ENCODE measurements at regions not wholly inside any gene's neighbourhood (a gene's known extent, or its start where the extent isn't known, plus 50 kb on each side); places are given as distances from the start of the nearest gene placed in this dataset.
"Not testable (repeated sequence)": the region's sequence is repeated elsewhere in the genome, so short reads cannot be mapped to it uniquely, and the experiment has no call there.

- no peak for DNase-seq (ENCODE audit: low spot score)
These were observed 59.2 kb downstream of the EMX2 start for GRCh38 chr10:117601716-117602115.

GRCh38 chr10:117603081-117603480, 60.5 kb downstream of the EMX2 start:
- DNase-seq (ENCODE audit: low spot score): no peak

GRCh38 chr10:117603726-117604125, 61.2 kb downstream of the EMX2 start:
- DNase-seq (ENCODE audit: low spot score): no peak

- DNase-seq (ENCODE audit: low spot score): peak; percentile 16
These were observed 66.7 kb downstream of the EMX2 start for GRCh38 chr10:117609095-117609795.

- DNase-seq (ENCODE audit: low spot score): no peak
These were observed 67.2 kb downstream of the EMX2 start for GRCh38 chr10:117609796-117610170.

- no peak for DNase-seq (ENCODE audit: low spot score)
These were observed 67.8 kb downstream of the EMX2 start for GRCh38 chr10:117610321-117610720.

- DNase-seq (ENCODE audit: low spot score): no peak
These were observed 69.6 kb downstream of the EMX2 start for GRCh38 chr10:117612113-117612512.

- DNase-seq (ENCODE audit: low spot score): no peak
These were observed 73.1 kb downstream of the EMX2 start for GRCh38 chr10:117615649-117616048.

GRCh38 chr10:117616179-117616578, 73.6 kb downstream of the EMX2 start:
- DNase-seq (ENCODE audit: low spot score): no peak

- DNase-seq (ENCODE audit: low spot score): no peak
These were observed 74.5 kb downstream of the EMX2 start for GRCh38 chr10:117617086-117617485.

- no peak for DNase-seq (ENCODE audit: low spot score)
These were observed 75.1 kb downstream of the EMX2 start for GRCh38 chr10:117617659-117618058.

- no peak for DNase-seq (ENCODE audit: low spot score)
These were observed 76.7 kb downstream of the EMX2 start for GRCh38 chr10:117619223-117619622.

GRCh38 chr10:117619707-117620405, 77.3 kb downstream of the EMX2 start:
- DNase-seq (ENCODE audit: low spot score): no peak

GRCh38 chr10:117621196-117621595, 78.7 kb downstream of the EMX2 start:
- no peak for DNase-seq (ENCODE audit: low spot score)

GRCh38 chr10:117621795-117622420, 79.4 kb downstream of the EMX2 start:
- DNase-seq (ENCODE audit: low spot score): no peak

- no peak for DNase-seq (ENCODE audit: low spot score)
These were observed 80.1 kb downstream of the EMX2 start for GRCh38 chr10:117622471-117623184.

- no peak for DNase-seq (ENCODE audit: low spot score)
These were observed 83.7 kb downstream of the EMX2 start for GRCh38 chr10:117626228-117626627.

- no peak for DNase-seq (ENCODE audit: low spot score)
These were observed 85.0 kb downstream of the EMX2 start for GRCh38 chr10:117627561-117627960.

GRCh38 chr10:117629717-117630116, 87.2 kb downstream of the EMX2 start:
- not testable (repeated sequence) for DNase-seq (ENCODE audit: low spot score)

GRCh38 chr10:117631276-117632145, 89.0 kb downstream of the EMX2 start:
- DNase-seq (ENCODE audit: low spot score): no peak

- DNase-seq (ENCODE audit: low spot score): no peak
These were observed 89.9 kb downstream of the EMX2 start for GRCh38 chr10:117632406-117632805.

- no peak for DNase-seq (ENCODE audit: low spot score)
These were observed 93.3 kb downstream of the EMX2 start for GRCh38 chr10:117635826-117636225.

All from HuH-7.5 (cell line).